Renal pelvis (tissue), 1 donor: ENCODE measurements at regions not wholly inside any gene's neighbourhood (a gene's known extent, or its start where the extent isn't known, plus 50 kb on each side); places are given as distances from the start of the nearest gene placed in this dataset.
A peak's percentile ranks its signal among the peaks of the same experiment; 100 is the strongest.

ENCODE experiments used
- DNase-seq: peaks from one replicate; pipeline ENCODE4 v3.0.0-alpha.2; 2013

DNA sequence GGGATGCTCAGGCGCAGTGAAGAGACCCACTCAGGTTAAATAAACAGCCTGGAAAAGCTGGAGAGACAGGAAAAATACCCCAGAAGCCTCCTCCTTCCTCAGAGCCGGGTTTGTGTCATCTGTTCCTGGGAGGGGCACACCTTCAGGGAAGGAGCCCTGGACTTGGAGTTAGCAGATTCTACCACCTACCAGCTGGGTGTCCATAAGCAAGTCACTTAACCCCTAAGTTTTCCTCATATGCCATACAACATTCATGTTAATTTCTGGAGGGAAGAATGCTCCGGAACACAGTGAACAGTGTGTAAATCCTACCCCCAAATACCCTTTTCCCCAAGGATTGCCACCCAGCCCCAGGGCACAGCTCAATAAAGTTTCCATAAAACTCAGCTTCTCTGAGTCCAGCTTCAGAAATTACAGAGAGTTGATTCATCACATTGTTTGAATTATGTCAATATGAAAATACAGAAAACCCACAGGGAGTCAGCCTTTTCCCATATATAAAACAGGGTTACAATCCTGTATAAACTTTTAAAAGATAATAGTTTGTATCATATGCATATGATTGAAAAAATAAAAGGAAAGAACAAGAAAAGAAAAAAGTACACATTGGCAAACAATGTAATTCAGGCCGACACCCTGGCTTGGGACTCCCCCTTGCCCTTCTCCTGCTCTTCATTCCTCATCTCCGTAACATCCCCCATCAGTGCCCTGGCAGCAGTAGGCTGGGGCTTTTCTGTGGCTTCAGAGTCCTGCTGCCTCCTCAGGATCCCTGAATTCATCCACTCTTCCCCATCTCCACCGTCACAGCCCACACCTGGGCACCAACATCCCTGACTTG is 291.8 kb upstream of the USP24 start:
- no peak for DNase-seq

DNA sequence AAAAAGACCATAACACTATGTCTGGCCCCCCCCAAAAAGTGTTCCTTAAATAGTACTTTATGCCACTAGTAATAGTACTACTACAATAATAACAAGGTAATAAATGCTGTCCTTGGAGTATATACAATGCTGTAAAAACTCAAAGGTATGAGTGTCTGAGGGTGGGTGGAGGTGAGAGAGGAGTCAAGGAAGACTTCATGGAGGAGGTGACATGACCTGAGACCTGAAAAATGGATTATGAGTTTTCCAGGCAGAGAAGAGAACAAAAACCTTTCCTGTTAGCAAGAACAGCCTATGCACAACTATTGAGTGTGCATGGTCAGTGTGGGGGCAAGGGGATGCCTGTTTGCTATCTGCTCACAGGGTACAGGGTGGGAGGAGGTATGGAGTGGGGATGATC is 290.2 kb upstream of the USP24 start:
- no peak for DNase-seq

DNA sequence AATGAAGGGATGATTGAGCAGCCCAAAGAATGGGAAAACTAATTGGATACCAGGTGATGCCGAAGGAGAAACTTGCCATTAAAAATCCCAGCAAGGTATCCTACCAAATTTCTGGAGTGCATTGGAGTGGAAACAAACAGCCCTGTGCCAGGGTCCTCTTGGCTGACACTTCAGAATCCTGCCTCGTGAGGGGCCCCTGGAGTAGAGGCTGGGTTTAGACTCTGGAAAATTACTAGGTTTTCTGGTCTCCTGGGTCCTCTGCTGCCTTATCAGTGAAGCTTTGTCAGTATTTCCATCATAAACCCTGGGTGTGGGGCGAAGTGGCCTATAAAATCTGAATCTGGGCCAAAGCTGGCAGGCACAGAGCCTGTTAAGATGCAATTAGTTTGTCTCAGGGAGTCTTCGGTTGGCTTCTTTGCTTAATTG is 289.2 kb upstream of the USP24 start:
- no peak for DNase-seq

DNA sequence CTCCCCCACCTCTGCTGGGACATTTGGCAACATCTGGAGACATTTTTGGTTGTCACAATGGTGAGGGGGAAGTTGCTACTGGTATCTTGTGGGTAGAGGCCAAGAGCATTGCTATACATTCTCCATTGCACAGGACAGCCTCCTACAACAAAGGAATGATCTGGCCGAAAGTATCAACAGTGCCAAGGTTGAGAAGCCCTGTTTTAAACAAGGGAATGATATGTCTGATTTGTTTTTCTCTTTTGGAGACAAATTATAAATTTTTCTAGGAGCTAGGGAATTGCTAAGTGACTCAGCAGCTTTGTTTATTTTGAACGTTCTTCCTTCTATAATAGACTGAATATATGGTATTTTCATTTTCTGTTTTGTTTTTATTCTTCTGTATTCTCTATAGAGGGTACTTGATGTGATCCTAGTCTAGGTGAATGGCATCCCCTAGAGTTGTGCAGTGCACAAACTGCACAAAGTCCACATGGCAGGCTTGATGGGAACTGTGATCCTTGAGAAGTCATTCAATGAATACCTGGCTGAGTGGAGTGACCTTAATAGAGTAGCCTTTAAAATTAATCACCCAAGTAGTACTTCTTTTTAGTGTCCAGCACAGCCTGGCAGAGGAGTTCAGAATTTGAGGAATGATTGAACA is 288.6 kb upstream of the USP24 start:
- no peak for DNase-seq

DNA sequence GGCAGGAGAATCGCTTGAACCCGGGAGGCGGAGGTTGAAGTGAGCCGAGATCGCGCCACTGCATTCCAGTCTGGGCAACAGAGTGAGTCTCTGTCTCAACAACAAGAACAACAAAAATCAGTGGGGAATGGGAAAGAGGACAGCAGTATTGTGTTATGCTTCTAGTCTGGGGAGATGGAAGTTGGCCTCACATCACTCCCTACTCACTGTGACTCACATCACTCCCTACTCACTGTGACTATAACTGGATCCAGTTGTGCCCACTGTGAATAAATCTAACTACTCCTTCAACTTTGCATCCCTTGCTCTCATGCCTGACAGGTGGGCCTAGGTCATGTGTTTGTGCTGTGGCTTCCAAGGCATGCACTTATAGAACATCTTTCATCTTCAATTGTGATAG is 285.4 kb upstream of the USP24 start:
- DNase-seq: no peak

DNA sequence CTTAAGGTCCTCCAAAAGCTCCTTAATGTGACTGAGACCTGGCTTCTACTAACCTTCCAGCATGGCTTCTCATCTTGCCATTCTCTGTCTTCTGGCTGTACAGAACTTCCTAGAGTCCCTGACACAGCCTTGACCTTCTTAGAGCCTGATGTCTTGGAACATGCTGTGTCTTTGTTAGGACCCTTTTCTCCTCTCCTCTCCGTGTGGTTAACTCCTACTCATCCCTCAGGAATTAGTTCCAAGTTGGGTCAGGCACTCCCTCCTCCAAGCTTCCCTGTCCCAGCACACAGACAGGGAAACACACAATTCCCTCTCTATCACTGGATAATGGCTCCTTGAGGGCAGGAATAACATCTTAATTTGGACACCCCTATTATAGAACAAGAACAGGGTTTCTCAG is 275.4 kb upstream of the USP24 start:
- DNase-seq: no peak

DNA sequence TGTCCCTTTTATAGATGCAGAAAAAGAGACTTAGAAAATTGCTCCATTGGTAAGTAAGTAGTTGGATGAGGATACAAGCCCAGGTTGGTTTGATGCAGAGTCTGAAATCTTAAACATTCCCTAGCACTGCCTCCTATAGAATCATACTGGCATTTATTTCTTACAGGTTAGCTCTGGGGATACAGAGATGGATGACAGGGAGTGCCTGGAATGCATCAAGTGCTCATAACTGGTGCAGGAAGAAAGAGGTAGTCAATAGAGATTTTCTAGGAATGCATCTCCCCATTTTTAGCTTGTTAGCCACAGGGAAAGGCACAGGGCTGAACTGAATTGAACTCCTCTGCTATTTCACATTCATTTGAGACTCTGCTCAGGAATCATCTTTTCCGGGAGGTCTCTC is 269.0 kb upstream of the USP24 start:
- DNase-seq: no peak

DNA sequence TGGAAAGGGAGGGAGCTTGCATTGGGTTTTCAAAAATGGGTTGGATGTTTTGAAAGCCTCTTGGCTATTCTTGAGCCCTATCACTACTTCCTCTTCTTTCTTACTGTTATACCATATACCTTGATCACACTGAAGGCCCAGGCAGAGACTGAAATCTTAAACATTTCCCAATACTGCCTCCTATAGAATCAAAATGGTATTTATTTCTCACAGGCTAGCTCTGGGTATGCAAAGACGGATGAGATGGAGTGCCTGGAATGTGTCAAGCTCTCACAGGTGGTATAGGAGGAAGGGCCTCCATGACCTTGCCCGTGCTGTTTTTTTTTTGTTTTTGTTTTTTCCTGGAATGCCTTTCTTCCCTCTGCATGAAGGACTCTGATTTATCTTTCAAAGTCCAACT is 268.4 kb upstream of the USP24 start:
- no peak for DNase-seq

DNA sequence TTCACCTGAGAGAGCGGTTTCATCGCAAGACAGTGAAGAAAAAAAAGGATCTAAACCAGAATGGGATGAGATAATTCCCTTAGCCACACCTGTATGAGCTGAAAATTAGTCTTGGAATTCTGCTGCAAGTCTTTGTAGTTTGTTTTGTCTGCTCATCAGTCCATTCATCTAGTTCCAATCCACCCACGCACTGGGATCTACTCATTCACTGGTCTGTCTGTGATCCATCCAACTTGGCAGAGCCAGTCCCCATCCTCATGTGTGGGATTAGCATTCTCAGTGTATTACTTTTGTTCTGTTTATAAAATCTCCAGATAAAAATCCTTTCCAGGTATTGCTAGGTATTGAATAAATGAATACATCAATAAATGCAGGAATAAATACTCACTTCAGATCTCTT is 266.5 kb upstream of the USP24 start:
- no peak for DNase-seq

DNA sequence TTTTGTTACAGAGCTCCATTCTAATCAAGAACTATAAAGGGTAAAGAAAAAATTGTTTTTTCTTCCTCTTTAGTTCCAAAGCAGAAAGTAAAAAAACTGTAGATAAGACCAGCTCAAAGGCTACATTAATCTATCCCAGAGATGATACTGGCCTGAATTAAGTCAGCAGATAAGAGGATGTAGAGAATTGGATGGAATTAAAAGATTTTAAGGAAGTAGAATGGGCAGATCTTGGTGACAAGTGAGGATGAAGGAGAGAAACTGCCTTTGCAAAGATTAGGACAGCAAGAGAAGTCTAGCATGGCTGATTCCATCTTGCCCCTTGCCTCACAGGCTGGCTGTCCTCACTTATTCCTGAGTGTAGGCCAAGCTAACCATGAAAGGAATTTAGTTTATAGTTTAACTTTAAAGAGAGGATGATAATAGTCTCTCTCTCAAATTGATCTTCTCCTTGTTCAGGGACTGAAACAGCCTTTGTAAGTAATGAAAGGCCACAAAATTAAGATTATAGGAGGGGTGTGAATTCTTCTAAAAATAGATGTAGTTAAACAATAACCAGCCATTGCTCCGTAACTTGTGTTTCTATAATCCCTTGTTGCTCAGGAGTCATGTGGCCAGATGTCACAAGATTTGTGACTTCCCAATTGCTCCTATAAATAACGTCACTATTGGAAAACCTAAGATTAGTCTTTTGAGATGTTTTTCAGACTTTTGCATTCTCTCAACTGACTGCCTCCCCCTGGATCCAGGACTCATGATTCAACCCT is 265.0 kb upstream of the USP24 start:
- no peak for DNase-seq

DNA sequence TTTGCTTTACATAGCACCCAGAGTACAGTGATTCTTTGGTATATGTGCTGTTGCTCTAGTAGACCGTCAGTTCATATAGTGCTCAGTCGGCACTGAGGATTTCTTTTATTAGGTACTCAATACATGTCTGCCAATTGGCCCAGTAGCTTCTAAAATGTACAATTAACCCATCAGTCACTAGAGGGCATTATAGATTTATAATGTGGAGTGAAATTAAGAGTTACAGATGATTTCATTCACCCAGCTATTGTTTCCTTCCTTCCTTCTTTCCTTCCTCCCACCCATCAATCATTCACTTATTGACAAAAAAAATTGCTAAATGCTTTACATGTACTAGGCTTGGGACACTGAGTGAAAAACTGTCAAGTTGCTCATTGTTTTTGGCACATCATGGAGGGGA is 263.6 kb upstream of the USP24 start:
- no peak for DNase-seq

DNA sequence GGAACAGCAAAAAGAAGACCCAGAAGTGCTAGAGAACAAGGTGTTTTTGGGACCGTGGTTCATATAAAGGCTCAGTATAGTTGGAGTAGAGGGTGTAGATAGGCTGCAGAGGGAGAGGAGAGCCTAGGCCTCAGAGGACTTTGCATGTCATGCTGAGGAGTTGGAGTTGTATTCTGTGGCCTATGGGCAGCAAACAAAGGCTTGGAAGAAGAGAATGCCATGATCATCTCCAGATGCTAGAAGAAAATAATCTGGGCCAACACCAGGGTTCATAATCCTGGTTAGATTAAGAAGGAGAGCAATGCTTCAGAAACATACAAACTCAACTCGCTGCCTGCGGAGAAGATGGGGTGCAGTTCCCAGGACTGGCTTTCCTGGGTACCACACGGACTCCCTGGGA is 262.8 kb upstream of the USP24 start:
- DNase-seq: no peak

DNA sequence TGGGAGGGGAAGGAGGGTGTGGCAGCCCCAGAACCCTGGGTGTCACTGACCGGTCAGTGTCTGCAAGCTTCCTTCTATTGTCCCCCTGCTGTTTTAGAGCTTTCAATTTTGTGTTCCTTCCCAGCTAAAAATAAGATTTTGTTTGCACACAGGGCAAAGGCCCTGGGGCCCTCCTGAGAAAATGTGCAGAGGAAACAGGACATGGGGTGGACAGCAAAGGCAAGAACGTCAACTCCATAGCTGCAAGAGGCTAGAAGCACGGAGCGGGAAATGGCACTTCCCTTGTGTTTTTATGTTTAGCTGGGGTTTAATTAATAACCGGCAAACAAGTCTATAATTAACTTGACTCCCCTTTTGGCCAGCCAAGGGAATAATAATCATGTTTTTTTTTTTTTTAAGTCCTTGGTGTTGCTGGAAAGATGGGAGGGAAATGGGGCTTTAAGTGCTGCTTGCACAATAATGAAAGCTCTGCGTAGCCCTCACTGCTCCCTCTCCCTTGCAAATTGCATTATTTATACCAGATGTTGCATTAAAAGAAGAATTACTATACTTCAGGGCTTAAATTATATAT is 261.4 kb upstream of the USP24 start:
- DNase-seq: peak; percentile 71

DNA sequence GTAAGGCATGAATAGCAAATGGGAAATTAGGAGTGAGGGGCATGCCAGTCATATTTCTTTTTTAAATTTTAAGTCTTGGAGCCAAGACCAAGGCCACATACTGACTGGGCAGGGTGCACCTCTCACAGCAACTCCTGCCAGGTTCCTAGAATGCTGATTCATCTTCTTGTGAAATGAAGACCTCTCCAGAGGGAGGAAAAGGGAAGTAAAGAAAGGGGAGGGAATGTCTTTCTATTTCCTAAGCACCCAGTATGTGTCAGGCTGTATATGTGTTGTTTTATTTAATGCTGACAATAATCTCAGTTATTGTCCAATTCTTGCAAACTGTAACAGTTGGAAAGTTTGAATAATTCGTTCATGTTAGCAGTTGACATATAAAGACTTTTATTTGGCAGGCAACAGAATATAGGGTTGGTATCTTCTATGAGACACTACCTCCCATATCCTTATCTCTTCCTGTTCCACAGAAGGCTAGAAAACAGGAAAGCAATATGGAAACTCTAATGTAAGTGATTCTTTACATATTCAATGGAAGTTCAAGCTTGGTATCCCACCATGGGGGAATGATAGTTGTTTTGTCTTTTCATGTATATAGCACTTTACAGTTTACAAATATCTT is 259.1 kb upstream of the USP24 start:
- no peak for DNase-seq

DNA sequence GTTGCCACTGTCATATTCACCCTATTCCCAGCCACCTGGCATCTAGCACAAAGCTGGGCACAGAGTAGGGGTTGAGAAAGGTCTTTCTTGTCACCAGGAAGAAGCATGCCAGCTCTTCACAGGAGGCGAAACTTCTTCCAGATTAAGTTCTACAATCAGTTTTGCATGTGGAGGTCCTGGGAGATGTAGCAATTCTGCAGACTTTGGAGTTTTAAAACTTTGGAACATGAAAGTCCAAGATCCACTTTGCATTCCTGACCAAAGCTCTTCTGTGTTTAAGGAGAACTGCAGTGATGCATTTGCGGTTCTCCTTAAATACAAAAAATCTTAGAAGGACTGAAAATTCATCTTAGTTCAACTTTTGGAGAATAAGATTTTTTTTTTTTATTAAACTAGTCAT is 258.5 kb upstream of the USP24 start:
- no peak for DNase-seq

DNA sequence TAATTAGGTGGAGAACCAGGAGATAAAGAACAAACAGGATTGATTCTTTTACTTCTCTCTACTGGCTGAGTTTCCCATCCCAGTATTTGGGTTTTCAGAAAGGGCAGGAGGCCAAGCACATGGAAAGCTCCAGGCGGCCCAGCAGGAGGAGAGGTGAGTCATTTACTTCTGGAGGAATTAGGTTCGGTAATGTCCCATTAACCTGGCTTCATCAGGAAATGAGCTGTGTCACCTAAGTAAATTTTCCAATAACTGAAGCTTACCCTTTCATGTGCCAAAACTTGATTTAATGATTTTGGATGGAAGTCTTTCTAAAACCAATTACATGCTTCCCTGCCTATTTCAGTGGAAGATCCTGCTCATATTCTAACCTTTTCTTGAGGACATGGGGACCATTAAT is 257.6 kb upstream of the USP24 start:
- DNase-seq: no peak

DNA sequence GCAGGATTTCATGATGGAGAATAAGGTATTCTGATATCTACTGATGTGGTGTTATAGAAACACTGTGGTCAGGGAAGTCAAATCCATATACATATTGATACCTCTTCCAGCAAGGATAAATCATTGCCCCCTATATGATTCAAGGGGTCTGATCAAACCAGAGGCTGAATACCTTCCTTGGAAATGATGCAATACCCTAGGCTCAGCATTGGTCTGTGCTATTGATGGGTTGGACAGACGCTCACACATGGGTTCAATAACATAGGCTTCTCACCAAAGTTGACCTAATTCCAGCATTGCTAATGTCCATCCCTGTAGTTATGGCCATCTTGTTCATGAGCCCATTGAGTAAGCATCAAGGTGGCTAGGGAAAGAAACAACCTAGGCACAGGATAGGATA is 257.0 kb upstream of the USP24 start:
- no peak for DNase-seq

DNA sequence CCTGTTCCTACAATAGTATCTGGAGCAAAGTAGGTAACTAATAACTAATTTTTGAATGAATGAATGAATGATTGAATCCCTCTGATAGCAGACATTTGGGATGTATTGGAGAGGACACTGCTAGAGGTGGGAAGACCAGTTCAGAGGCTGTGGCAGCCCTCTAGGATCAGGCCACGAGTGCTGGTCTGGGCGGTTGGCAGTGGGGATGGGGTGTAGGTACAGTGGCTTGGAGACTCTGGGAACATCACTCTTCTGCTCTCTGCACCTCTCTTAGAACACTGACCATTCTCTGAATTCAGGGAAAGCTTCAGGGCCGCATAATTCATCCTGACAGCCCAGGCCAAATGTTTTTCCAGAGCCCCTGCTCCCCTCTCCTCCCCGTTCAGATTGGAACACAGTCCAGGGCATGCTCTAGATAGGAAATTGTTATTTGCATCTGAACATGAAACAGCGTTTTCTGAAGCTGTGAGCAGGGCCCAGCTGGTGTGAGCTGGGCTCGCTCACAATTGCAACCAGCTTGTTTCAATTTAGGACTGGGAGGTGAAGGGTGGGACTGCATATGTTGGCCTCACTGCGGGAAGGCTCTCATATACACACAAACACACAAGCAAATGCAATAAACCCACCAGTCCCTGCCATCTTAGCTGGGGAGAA is 253.1 kb upstream of the USP24 start:
- DNase-seq: no peak

DNA sequence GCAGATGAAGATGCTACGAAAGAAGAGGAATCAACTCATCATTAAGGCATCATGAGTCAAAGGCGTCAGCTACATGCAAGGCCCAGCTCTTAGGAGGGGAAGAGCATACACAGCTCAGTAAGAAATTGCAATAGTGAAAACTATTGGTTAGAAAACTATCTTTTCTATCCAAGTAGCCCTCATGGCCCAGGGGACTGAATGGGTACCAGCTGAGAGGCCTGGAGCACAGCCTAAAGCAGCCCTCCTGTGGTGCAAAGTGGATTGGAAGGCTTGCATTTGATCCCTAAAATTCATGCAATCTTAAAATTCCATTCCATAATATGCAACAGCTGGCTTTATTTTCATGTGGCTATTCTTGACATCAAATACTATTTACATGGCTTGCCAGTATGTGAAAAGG is 251.8 kb upstream of the USP24 start:
- no peak for DNase-seq

DNA sequence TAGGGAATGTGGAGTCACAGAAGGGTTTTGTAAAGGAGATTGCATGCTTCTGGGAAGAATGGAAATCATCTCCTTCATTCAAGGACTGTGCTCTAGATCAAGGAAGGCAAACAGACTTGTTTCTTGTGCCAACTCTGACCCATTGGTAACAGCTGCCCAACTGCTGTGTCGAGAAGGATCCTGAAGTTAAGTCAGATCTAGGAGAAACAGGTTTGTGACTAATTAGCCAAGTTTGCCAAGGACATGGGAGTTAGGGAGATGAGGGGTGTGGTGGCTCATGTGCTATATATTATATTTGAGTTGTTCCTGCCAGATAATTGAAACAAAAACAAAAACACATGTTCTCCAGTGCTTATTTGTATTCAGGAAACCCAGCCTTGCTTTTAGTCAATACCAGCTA is 251.2 kb upstream of the USP24 start:
- no peak for DNase-seq

DNA sequence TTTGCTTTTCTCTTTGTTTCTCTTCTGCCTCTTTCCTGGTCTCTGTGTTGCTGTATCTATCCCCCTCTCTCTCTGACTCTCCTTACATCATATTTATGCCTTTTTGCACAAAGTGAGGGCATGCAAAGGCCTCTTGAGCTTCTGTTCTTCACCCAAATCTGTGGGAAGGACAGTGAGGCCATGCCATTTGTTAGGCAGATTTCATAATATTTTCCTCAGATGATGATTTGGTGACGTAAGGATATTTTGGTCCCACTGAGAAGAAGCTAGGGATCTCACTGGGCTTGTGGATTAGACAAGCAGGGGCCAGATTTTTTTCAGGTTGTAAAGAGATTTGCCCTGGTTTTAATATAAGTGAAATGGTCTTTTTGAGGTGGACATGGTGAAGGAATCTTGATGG is 249.4 kb upstream of the USP24 start:
- DNase-seq: no peak
